ENCODE measurements at regions not wholly inside any gene's neighbourhood (a gene's known extent, or its start where the extent isn't known, plus 50 kb on each side); places are given as distances from the start of the nearest gene placed in this dataset.

DNA sequence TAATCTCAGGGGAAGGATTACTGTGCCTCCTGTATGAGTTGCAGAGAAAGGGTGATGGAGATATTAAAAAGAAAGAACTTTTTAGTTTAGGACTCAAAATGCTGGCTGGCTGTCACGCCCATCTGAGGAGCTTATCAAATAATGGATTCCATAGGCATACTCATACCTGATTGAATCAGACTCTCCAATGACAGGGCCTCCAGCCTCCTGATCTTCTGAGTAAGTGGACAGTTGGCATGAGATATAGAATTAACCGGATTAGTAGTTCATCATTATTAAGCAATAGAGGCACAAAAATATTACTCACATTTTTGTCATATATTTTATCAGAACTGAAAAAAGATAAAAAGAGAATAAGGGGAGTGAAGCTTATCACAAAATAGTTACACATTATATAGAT is 157.0 kb upstream of the RASA1 start:
- TF ChIP-seq, protein P1, sequence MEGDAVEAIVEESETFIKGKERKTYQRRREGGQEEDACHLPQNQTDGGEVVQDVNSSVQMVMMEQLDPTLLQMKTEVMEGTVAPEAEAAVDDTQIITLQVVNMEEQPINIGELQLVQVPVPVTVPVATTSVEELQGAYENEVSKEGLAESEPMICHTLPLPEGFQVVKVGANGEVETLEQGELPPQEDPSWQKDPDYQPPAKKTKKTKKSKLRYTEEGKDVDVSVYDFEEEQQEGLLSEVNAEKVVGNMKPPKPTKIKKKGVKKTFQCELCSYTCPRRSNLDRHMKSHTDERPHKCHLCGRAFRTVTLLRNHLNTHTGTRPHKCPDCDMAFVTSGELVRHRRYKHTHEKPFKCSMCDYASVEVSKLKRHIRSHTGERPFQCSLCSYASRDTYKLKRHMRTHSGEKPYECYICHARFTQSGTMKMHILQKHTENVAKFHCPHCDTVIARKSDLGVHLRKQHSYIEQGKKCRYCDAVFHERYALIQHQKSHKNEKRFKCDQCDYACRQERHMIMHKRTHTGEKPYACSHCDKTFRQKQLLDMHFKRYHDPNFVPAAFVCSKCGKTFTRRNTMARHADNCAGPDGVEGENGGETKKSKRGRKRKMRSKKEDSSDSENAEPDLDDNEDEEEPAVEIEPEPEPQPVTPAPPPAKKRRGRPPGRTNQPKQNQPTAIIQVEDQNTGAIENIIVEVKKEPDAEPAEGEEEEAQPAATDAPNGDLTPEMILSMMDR (IDR thresholded peaks at IDR 0.05), result no peak
- no peak for TF ChIP-seq POLR2A (IDR thresholded peaks at IDR 0.05)
- no peak for TF ChIP-seq EP300 (IDR thresholded peaks at IDR 0.05)
- TF ChIP-seq POLR2AphosphoS5 (IDR thresholded peaks at IDR 0.05), result no peak
